Activated CD4-positive, alpha-beta T cell treated with anti-CD3 and anti-CD28 coated beads, Interleukin-2, amount 50 U/mL, for 48 hours (primary cell): ENCODE measurements at regions not wholly inside any gene's neighbourhood (a gene's known extent, or its start where the extent isn't known, plus 50 kb on each side); places are given as distances from the start of the nearest gene placed in this dataset.
"Not testable (repeated sequence)": the region's sequence is repeated elsewhere in the genome, so short reads cannot be mapped to it uniquely, and the experiment has no call there.

Experiments
- DNase-seq, 2 experiments: peaks; one replicate each; pipeline ENCODE4 v3.0.0-alpha.2; 2020

- DNase-seq = no peak
Measured at GRCh38 chr11:29616611-29617010, 400.2 kb downstream of the KCNA4 start.

DNA sequence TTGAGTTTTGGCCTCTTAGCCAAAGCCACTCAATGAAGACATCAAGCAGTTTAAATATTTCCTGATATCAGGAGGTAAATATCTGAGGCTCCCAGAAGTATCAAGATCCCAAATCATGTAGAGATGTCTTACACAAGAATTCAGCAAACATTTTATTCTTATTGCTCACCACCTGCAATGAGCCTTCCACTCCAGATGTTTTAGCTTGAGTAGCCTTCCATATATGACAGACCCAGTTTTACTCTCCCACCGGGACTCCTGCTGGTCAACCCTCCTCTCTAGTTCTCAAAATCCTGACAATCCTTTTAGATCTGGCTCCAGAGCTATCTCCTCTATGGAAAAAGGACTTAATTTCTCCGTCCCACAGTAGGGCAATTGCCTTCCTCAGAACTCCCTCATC is 404.4 kb downstream of the KCNA4 start:
- no peak for DNase-seq

GRCh38 chr11:29606330-29607031 is 410.3 kb downstream of the KCNA4 start:
- DNase-seq = no peak

GRCh38 chr11:29600151-29600575 is 416.7 kb downstream of the KCNA4 start:
- not testable (repeated sequence) for DNase-seq

- DNase-seq = no peak
Measured at GRCh38 chr11:29584342-29584741, 432.5 kb downstream of the KCNA4 start.

DNA sequence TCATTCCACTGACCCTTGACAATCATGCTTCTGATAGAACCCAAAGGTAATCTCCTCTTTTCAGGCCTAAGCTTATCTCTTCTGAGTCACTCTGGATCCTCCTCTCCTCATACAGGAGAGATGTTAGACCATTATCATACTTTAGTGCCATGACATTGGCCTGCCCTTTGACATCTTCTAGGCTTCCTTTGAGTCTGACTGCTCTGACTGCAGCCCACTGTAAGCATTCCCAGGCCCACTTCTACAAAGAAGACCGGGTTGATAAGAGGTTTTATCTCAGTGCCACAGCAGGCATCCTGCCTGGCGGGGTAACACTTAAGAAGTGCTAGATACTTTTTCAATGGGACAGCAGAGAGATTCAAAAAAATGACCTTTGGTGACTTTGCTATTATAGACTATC is 438.0 kb downstream of the KCNA4 start:
- DNase-seq = no peak

DNA sequence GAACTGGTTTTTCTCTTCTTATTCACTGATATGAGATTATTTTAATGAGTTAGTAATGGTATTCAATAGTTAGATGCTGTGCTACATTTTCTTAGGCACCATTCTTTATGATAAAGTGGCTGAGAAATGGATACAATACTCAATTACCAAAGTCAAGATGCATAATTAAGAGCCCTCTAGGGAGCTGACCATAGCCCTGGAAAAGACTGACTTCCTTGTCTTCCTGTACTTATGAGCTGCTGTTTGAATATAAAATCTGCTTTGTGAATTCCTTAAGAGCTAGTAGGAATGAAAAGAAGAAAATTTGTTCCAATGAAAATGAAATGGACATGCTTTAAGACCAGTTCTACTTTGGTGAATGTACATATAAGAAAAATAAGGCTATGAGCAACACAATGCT is 452.3 kb downstream of the KCNA4 start:
- DNase-seq = no peak

- DNase-seq = no peak
Measured at GRCh38 chr11:29562183-29562582, 454.6 kb downstream of the KCNA4 start.

GRCh38 chr11:29553990-29554389 is 462.8 kb downstream of the KCNA4 start:
- DNase-seq = no peak

- no peak for DNase-seq
Measured at GRCh38 chr11:29538339-29539036, 478.3 kb downstream of the KCNA4 start.

DNA sequence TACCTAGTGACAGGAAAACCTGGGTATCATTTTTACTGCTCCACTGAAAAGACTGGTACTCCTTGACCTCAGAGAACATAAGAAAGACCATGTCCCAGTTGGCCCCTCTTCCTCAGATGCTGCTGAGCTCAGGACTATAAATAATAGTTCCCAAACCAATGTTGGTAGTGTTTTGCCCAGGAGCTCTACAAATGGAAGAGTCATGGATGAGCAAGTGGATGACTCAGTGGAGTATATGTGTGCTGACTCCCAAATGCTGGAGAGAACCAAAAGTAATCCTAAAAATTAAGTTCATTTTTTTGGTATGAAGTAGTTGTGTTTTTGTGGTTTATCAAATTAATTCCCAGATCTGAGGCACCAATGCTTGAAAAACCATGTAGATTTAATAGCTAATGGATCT is 482.0 kb downstream of the KCNA4 start:
- no peak for DNase-seq

DNA sequence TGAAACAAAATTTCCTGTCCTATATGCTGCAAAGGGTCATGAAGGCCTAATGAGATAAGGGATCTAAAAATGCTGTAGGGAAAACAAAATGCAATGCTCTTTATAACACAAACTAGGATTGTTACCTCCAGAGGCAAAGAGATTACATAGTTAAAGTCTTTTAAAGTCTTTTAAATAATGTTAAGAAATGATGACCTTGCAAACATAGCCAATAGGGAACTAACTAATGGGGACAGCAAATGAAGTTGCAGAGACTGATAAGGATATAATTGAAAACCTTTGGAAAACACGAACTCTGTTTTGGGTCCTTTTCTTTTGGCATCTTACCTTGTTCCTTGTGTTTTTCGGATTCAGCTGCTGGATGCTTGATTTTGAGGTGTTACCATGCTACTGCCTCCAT is 485.9 kb downstream of the KCNA4 start:
- DNase-seq = no peak

GRCh38 chr11:29527391-29527936 is 489.4 kb downstream of the KCNA4 start:
- DNase-seq = no peak

- no peak for DNase-seq
Measured at GRCh38 chr11:29518389-29519174, 498.2 kb downstream of the KCNA4 start.

DNA sequence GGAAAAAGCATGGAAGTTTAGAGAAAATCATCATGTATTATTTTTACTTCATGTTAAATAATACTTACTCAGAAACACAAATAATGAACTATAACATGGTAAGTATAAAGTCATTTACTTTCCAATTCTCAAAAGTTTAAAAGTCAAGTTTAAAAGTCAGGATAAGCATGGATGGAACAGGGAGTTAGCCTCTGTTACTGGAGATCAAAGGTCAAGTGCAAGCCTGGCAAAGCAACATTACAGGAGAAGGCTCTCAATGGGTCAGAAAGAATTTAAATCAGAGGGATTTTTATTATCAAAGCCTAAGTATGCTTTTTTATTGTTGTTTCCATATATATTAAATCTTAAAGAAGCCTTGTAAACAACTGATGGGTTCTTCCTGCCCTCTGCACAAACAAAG is 505.4 kb downstream of the KCNA4 start:
- DNase-seq = no peak

GRCh38 chr11:29507376-29507775 is 509.5 kb downstream of the KCNA4 start:
- no peak for DNase-seq

GRCh38 chr11:29495676-29496075 is 521.2 kb downstream of the KCNA4 start:
- DNase-seq = no peak

DNA sequence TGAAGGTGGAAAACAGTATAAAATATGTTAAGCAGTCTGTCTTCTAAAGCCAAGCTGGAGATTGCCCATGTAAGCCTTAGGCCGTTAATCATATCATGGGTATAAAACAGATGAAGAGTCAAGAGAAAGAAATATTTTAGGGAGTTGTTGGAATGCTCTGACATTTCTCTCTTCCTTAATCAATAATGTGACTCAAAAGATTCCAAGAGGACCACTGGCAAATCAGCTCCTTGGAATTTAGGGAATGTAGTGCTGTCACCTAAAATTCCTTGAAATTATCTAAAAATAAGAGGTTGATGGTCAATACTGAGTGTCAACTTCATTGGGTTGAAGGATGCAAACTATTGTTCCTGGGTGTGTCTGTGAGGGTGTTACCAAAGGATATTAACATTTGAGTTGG is 525.9 kb downstream of the KCNA4 start:
- no peak for DNase-seq

DNA sequence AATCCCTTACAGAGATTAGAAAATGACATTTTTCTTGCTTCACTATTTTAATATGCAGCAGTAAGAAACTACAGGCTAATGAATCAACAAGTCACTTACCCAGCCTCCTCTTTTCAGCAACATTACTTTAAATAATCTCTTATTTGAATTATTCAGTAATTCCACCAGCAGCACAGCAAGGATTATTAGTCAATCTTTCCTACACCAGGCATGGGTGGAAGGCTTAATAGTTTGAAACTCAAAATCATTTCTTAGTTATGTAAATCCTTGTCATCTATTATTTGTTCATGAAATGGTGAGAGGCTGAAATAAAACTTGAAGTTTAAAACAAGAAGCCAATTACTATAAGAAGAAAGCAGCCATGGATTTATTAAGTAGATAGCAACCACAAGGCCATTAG is 530.5 kb downstream of the KCNA4 start:
- no peak for DNase-seq

GRCh38 chr11:29485641-29486040 is 531.2 kb downstream of the KCNA4 start:
- DNase-seq = no peak

GRCh38 chr11:29484548-29484947 is 532.3 kb downstream of the KCNA4 start:
- DNase-seq = no peak

DNA sequence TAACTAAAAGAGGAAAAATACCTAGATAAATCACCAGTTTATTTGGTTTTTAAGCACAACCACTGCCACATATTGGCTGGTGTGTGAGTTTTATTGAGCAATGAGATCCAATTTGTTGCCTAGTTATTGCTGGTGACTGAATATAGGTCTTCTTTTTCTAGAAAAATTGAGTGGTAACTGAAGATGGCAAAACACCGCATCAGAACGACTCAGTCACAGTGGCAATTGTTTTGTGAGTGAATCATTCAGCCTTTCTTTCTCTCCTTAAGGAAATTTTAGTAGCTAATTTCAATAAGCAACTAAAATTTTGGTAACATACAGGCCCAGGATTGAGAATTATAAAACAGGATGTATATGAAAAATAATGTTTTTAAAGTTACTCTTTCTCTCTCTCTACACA is 533.0 kb downstream of the KCNA4 start:
- DNase-seq = no peak

DNA sequence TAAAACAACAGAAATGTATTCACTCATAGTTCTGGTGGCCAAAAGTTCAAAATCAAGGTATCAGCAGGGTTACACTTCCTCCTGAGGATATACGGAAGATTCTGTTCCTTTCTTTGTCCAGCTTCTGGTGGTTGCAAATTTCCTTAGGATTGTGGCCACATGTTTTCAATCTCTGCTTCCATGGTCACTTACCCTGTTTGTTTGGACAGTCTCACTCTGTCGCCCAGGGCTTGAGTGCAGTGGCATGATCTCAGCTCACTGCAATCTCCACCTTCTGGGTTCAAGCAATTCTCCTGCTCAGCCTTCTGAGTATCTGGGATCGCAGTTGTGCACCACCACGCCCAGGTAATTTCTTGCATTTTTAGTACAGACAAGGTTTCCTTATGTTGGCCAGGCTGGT is 534.3 kb downstream of the KCNA4 start:
- DNase-seq = no peak

DNA sequence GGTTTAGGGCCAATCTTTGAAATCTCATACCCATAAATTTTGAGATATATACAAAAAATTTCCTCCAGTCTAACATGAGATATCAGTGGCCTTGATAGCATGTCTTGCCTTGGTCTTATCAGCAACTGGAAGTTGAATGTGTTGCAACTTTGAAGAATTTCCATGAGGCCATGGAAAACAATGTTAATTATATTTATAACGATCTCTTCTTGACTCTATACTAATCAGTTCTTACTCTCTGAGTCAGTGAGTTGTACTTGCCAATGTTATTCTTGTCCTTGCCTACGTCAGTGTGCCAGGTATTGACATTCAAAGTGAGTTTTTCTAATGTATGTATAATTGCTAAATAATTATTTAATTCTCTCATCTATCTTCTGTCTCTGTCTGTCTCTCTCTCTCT is 535.1 kb downstream of the KCNA4 start:
- DNase-seq = no peak
